GM19239 (cell line): ENCODE measurements at regions not wholly inside any gene's neighbourhood (a gene's known extent, or its start where the extent isn't known, plus 50 kb on each side); places are given as distances from the start of the nearest gene placed in this dataset.
"Not testable (repeated sequence)": the region's sequence is repeated elsewhere in the genome, so short reads cannot be mapped to it uniquely, and the experiment has no call there.

Experiments
- DNase-seq: peaks from one replicate; pipeline ENCODE4 v3.0.0; 2011; ENCODE audit warnings: low spot score; ENCODE audit not compliant: insufficient read length
- FAIRE-seq: peaks from 2 replicates; lab custom pipeline; 2011; peaks lifted over from hg19 to GRCh38; lab: Jason Lieb, UNC

DNA sequence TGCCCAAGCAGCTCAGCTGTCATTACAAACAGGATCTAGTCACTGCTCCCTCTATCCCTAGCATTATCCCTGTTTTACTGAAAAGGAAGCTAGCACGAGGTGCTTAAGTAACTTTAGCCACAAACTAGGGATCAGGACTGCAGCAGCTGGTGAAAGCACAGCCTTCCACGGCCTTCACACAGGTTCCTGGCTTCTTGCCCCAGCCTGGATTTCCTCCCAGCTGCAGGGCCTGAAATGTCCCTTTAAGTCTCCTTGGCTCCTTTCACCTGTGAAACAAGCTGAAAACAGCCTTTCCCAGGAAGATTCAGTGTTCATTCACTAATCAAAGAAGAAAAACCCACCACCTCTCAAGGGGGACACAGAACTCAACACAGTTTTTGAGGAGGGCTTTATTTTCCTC lies 754.5 kb downstream of the DIAPH3 start:
- DNase-seq (no peak), FAIRE-seq (no peak)

- DNase-seq, result no peak
- FAIRE-seq, result no peak
These were observed 754.0 kb downstream of the DIAPH3 start for GRCh38 chr13:59409634-59410200.

GRCh38 chr13:59413126-59413525 lies 750.6 kb downstream of the DIAPH3 start:
- no peak for DNase-seq
- no peak for FAIRE-seq

GRCh38 chr13:59414006-59414405 lies 749.7 kb downstream of the DIAPH3 start:
- no peak for FAIRE-seq
- no peak for DNase-seq

DNA sequence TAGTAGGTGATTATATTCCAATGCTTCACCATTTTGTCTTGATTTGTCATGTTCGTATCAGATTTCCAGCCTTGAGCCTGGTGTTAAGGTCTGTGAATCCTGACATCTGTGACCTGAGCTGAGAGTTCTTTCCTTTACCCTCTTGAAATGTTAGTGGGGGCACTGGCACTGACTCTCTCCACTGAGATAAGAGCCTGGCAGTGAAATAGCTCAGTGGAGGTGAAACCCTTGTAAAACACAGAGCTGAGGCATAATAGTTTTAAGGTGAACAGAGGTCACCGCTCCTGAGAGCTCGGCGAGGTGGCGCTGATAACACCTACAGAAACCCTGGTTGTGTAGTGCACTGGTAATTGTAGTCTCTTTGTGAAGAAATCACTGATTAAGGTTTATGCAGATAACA lies 748.2 kb downstream of the DIAPH3 start:
- FAIRE-seq, result no peak
- DNase-seq, result no peak

- DNase-seq, result no peak
- no peak for FAIRE-seq
These were observed 747.2 kb downstream of the DIAPH3 start for GRCh38 chr13:59416561-59416960.

DNA sequence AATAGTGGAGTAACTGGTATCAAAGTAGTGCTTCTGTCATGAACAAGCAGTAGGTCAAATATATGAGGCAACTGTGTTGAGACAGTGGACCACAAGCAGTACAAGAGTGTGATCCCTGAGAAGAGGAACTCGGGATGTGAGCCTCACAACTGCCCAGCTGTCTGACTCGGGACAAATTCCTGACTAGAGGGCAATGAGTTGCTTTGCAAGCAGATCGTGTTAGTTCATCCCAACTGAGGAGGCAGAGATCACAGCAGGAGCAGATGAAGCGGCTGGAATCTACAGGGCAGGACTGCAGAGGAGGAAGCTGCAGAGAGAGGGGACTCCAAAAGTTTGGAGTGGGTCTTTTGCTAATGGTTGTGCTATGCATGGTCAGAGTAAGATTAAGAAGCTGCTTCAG lies 741.1 kb downstream of the DIAPH3 start:
- FAIRE-seq (no peak), DNase-seq (no peak)

DNA sequence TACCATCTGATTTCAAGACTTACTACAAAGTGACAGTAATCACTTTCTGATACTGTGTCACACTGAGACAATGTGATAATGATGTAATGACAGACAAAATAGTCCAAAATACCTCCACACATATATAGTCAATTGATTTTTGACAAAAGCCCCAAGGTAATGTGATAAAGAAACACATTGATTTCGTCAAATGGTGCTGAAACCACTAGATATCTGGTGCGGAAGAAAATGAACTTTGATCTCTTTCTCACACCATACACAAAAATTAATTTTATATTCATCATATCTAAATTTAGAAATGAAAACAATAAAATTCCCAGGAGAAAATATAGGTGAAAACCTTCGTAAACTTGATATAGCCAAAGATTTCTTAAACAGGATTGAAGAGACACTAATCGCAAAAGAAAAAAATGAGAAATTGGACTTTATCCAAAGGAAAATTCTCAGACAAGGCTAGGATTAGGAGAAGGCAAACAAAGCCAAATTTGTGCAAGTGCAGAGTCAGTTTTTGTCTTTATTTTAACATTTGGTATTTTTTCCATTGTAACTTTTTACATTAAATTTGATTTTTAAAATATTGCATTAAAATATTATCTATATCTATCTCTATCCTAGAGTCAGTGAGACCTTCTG lies 739.9 kb downstream of the DIAPH3 start:
- no peak for FAIRE-seq

GRCh38 chr13:59424661-59425060 lies 739.1 kb downstream of the DIAPH3 start:
- DNase-seq (no peak), FAIRE-seq (no peak)

More for the DNA sequence above, 739.9 kb downstream of the DIAPH3 start:
- no peak for DNase-seq

DNA sequence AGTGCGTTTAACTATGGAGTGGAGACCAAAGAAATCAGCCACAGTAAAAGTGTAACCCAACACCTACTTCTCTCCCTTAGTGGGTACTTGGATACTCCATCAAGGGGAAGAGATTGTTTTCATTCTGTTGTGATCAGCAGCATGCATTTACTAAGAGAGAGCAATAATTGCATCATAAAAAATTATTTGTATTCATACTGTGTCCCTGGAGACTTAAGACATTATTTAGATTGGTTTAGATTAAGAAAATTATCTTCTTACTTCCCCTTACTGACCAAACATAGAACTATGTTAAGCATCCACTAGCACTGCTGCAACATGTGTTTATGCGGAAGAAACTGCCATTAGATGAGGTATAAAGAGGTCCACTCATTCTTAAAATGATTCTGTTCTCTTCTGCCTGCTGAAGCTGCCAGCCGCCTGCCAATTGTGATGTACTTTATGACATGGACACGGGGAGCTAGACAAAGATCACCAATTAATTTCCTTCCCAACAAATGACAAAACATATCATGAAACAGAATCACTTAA lies 738.5 kb downstream of the DIAPH3 start:
- FAIRE-seq, result no peak
- no peak for DNase-seq

DNA sequence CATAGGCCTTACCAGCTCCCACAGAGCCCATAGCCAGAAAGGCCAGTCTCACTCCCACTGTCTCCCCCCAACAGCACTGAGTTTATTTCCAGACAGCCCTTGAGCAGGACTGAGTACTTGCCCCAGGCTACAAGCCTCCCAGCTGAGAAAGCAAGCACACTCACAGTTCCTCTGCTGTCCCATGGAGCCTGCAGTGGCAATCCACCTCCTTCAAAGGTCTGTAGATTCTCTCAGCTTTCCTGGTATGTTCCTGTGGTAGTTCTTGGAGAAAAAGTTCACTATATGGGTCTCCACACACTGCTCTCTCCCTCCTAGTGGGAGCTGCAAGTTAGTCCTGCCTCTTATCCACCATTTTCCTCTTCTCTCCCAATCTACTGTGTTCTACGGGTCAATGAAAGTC lies 728.7 kb downstream of the DIAPH3 start:
- no peak for FAIRE-seq

DNA sequence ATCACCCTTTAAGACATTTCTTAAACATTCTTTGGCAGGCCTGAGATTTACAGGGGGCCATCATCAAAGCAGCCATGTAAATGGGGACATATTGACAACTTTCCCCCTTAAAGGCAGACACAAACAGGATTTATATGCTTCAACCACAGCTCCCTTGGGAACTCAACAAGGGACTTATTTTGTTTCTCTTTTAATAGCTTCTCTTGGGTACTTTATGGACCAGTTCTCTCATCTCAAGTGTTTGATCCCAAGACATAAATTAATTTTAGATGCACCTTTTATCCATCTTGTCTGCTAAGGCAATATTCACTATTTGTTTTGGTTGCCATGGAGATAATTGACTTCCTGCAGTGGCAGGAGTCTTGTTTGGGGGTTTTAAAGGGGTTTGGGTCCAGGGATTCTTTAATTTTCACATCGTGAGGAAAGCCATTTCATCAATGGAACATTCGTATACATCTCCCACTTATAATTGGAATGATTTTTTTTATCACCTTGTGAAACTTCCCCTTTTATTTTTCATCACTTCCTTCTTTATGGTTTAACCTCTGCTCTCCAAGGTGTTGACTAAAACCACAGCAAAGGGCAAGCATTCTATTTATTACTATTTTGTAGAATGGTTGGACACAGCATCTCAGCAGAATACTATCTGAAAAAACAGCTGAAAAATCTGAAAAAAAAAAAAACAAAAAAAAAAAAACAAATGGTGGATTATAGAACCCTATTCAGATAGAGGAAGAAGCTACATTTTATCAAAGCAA lies 726.0 kb downstream of the DIAPH3 start:
- no peak for FAIRE-seq
- DNase-seq, result no peak

More for the DNA sequence above, 728.7 kb downstream of the DIAPH3 start:
- no peak for DNase-seq

GRCh38 chr13:59439776-59440428 lies 723.8 kb downstream of the DIAPH3 start:
- DNase-seq (no peak), FAIRE-seq (no peak)

DNA sequence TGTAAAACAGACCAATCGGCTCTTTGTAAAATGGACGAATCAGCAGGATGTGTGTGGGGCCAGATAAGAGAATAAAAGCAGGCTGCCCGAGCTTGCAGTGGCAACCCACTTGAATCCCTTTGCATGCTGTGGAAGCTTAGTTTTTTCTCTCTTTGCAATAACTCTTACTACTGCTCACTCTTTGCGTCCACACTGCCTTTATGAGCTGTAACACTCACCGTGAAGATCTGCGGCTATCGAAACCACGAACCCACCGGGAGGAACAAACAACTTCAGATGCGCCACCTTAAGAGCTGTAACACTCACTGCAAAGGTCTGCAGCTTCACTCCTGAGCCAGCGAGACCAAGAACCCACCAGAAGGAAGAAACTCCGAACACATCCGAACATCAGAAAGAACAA lies 722.7 kb downstream of the DIAPH3 start:
- DNase-seq, FAIRE-seq: not testable (repeated sequence)

DNA sequence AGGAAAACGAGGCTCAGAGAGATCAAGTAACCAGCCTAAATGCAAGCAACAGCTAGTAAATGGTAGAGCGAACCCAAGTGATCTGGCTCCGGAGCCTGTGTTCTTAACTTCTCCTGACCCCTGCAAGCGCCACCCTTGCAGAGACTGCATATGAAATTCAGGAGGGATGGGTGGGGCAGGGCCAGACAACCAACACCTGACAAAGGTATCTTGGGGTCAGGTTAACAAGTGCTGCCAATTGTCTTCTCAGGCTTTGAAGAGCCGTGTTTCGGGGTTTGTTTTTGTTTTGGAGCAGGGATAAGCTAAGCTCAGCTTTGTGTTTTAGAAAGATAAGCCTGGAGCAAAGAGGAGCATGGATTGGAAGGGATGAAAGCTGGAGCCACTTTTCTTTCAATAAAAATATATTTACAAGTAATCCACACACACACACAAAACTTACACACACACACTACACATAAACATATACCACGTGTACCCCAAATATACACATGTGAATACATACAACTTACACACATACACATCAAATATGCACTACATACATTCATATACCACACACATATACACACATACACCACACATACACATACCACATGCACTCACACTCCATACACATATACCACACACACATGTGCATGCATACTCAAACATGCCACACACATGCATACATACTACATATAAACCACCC lies 722.0 kb downstream of the DIAPH3 start:
- no peak for FAIRE-seq

GRCh38 chr13:59442461-59442860 lies 721.3 kb downstream of the DIAPH3 start:
- DNase-seq, result no peak
- FAIRE-seq, result no peak

More for the DNA sequence above, 722.0 kb downstream of the DIAPH3 start:
- no peak for DNase-seq

GRCh38 chr13:59442944-59443486 lies 720.7 kb downstream of the DIAPH3 start:
- FAIRE-seq, result no peak
- DNase-seq, result no peak

GRCh38 chr13:59444210-59444857 lies 719.4 kb downstream of the DIAPH3 start:
- DNase-seq (no peak), FAIRE-seq (no peak)

- DNase-seq (no peak), FAIRE-seq (no peak)
These were observed 717.9 kb downstream of the DIAPH3 start for GRCh38 chr13:59445812-59446211.
